ENCODE measurements at regions not wholly inside any gene's neighbourhood (a gene's known extent, or its start where the extent isn't known, plus 50 kb on each side); places are given as distances from the start of the nearest gene placed in this dataset.

- no peak for ATAC-seq
- DNase-seq: no peak
- Histone ChIP-seq H3K4me1 (ENCODE audit: low read depth) (no peaks in the 10 kb centered on the region), H3K9me3 (no peaks in the 10 kb centered on the region), H3K4me3 (no peak overlapping the region), H3K36me3 (ENCODE audit: low read depth) (no peaks in the 10 kb centered on the region)
- intact Hi-C loops (cut with DNase I, micrococcal nuclease): no loop called here
- no peak for TF ChIP-seq CTCF (IDR thresholded peaks at IDR 0.05)
These were observed 177.9 kb upstream of the SOX2 start for GRCh38 chr3:181533811-181534210.

- Histone ChIP-seq H3K4me1 (ENCODE audit: low read depth) (no peaks in the 10 kb centered on the region), H3K9me3 (no peaks in the 10 kb centered on the region), H3K36me3 (ENCODE audit: low read depth) (no peaks in the 10 kb centered on the region), H3K4me3 (no peak overlapping the region)
- no peak for TF ChIP-seq CTCF (IDR thresholded peaks at IDR 0.05)
- ATAC-seq (no peak), DNase-seq (no peak)
- intact Hi-C loops (cut with DNase I, micrococcal nuclease): no loop called here
These were observed 181.1 kb upstream of the SOX2 start for GRCh38 chr3:181530584-181530983.

GRCh38 chr3:181521831-181522230 is 189.9 kb upstream of the SOX2 start:
- DNase-seq (no peak), ATAC-seq (no peak)
- H3K4me1 ChIP-seq (ENCODE audit: low read depth): no peaks in the 10 kb centered on the region
- H3K36me3 ChIP-seq (ENCODE audit: low read depth): no peaks in the 10 kb centered on the region
- intact Hi-C loops (cut with DNase I, micrococcal nuclease): no loop called here
- no peak for TF ChIP-seq CTCF (IDR thresholded peaks at IDR 0.05)
- H3K9me3 ChIP-seq: no peaks in the 10 kb centered on the region
- H3K4me3 ChIP-seq: no peak overlapping the region

- no peak for TF ChIP-seq CTCF (IDR thresholded peaks at IDR 0.05)
- Histone ChIP-seq H3K36me3 (ENCODE audit: low read depth) (no peaks in the 10 kb centered on the region), H3K9me3 (no peaks in the 10 kb centered on the region), H3K4me1 (ENCODE audit: low read depth) (no peaks in the 10 kb centered on the region), H3K4me3 (no peak overlapping the region)
- DNase-seq (no peak), ATAC-seq (no peak)
- intact Hi-C loops (cut with DNase I, micrococcal nuclease): no loop called here
These were observed 193.5 kb upstream of the SOX2 start for GRCh38 chr3:181518222-181518621.

GRCh38 chr3:181512787-181513186 is 198.9 kb upstream of the SOX2 start:
- H3K4me3 ChIP-seq: no peak overlapping the region
- peaks cover 11% of the 10 kb centered on the region for H3K9me3 ChIP-seq
- DNase-seq (no peak), ATAC-seq (no peak)
- TF ChIP-seq CTCF (IDR thresholded peaks at IDR 0.05): no peak
- H3K36me3 ChIP-seq (ENCODE audit: low read depth): no peaks in the 10 kb centered on the region
- H3K4me1 ChIP-seq (ENCODE audit: low read depth): no peaks in the 10 kb centered on the region
- intact Hi-C loops (cut with DNase I, micrococcal nuclease): no loop called here

- DNase-seq: no peak
- no peak for ATAC-seq
- Histone ChIP-seq H3K36me3 (ENCODE audit: low read depth) (no peaks in the 10 kb centered on the region), H3K9me3 (peaks cover 11% of the 10 kb centered on the region), H3K4me3 (no peak overlapping the region), H3K4me1 (ENCODE audit: low read depth) (no peaks in the 10 kb centered on the region)
- intact Hi-C loops (cut with DNase I, micrococcal nuclease): no loop called here
- TF ChIP-seq CTCF (IDR thresholded peaks at IDR 0.05): no peak
These were observed 201.2 kb upstream of the SOX2 start for GRCh38 chr3:181510500-181510899.

Data from mucosa of descending colon (tissue), 3 donors.